Thoracic aorta (tissue), 2 donors: ENCODE measurements at regions not wholly inside any gene's neighbourhood (a gene's known extent, or its start where the extent isn't known, plus 50 kb on each side); places are given as distances from the start of the nearest gene placed in this dataset.

Experiments used
- ATAC-seq: fragments of 150-250 bp; one replicate; pipeline ENCODE4 v1.8.0; 2017; ENCODE audit warnings: low read depth; ENCODE audit not compliant: insufficient number of reproducible peaks, low FRiP score
- DNase-seq: peaks from one replicate; pipeline ENCODE4 v3.0.0-alpha.2; 2020; ENCODE audit warnings: low spot score
- H3K27ac ChIP-seq, 2 donors: fragments of 200-600 bp; sonication (generic); 1 replicate in 1 of 2; 2 replicates in 1 of 2; pipeline ENCODE4 v1.5.1; 2016; ENCODE audit warnings: mild to moderate bottlenecking in 2 of 2, moderate library complexity in 2 of 2
- H3K27me3 ChIP-seq: fragments of 200-600 bp; sonication (generic); replicated peaks from 2 replicates; pipeline ENCODE4 v1.6.0; 2016; ENCODE audit warnings: mild to moderate bottlenecking; ENCODE audit not compliant: insufficient read depth
- H3K36me3 ChIP-seq: fragments of 200-600 bp; sonication (generic); one replicate; pipeline ENCODE4 v1.5.1; 2016
- H3K4me1 ChIP-seq, 2 donors: fragments of 200-600 bp; sonication (generic); 1 replicate in 1 of 2; 2 replicates in 1 of 2; pipeline versions ENCODE4 v1.5.1 to v1.6.0; 2016; ENCODE audit warnings: low read depth in 2 of 2, mild to moderate bottlenecking in 1 of 2; ENCODE audit not compliant: control insufficient read depth in 1 of 2
- H3K4me3 ChIP-seq: fragments of 200-600 bp; sonication (generic); 2 replicates; pipeline ENCODE4 v1.5.1; 2016; ENCODE audit warnings: mild to moderate bottlenecking
- H3K9me3 ChIP-seq: fragments of 200-600 bp; sonication (generic); 2 replicates; pipeline ENCODE4 v1.5.1; 2016
- TF ChIP-seq, protein P1 (sequence below): fragments of 200-600 bp; sonication (generic); IDR thresholded peaks from one replicate; pipeline ENCODE4 v1.5.1; 2019; ENCODE audit warnings: antibody characterized with exemption

DNA sequence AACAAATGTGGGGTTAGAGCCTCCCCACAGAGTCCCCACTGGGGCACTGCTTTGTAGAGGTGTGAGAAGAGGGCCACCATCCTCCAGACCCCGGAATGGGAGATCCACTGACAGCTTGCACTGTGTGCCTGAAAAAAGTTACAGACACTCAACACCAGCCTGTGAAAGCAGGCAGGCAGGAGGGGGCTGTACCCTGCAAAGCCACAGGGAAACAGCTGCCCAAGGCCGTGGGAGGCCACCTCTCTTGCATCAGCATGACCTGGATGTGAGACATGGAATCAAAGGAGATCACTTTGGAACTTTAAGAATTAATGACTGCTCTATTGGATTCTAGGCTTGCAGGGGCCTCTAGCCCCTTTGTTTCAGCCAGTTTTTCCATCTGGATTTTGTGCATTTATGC, 782.3 kb downstream of the BRINP1 start:
- TF ChIP-seq, protein P1, sequence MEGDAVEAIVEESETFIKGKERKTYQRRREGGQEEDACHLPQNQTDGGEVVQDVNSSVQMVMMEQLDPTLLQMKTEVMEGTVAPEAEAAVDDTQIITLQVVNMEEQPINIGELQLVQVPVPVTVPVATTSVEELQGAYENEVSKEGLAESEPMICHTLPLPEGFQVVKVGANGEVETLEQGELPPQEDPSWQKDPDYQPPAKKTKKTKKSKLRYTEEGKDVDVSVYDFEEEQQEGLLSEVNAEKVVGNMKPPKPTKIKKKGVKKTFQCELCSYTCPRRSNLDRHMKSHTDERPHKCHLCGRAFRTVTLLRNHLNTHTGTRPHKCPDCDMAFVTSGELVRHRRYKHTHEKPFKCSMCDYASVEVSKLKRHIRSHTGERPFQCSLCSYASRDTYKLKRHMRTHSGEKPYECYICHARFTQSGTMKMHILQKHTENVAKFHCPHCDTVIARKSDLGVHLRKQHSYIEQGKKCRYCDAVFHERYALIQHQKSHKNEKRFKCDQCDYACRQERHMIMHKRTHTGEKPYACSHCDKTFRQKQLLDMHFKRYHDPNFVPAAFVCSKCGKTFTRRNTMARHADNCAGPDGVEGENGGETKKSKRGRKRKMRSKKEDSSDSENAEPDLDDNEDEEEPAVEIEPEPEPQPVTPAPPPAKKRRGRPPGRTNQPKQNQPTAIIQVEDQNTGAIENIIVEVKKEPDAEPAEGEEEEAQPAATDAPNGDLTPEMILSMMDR: no peak
- Histone ChIP-seq H3K27ac (no peak overlapping the region), H3K4me3 (no peak overlapping the region), H3K36me3 (no peaks in the 10 kb centered on the region), H3K27me3 (no peaks in the 10 kb centered on the region), H3K9me3 (no peaks in the 10 kb centered on the region), H3K4me1 (no peaks in the 10 kb centered on the region)
- DNase-seq (no peak), ATAC-seq (no peak)

DNA sequence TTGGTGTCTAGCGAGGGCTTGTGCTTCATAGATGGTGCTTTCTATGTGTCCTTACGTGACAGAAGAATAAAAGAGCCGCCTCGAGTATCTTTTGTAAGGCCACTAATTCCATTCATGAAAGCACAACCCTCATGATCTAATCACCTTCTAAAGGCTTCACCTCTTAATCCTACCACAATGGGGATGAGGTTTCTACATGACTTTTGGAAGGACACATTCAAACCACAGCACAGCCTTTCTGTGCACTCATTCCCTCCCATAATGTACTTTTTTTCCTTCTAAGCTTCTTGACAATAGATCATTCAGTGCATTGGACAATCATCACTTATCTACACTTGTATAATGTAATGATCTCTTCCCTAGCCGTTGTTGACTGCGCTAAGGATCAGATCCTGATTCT, 774.8 kb downstream of the BRINP1 start:
- Histone ChIP-seq H3K9me3 (no peaks in the 10 kb centered on the region), H3K4me1 (no peaks in the 10 kb centered on the region), H3K27me3 (no peaks in the 10 kb centered on the region), H3K27ac (no peak overlapping the region), H3K36me3 (no peaks in the 10 kb centered on the region), H3K4me3 (no peak overlapping the region)
- no peak for ATAC-seq
- TF ChIP-seq, protein P1: no peak
- DNase-seq: no peak

DNA sequence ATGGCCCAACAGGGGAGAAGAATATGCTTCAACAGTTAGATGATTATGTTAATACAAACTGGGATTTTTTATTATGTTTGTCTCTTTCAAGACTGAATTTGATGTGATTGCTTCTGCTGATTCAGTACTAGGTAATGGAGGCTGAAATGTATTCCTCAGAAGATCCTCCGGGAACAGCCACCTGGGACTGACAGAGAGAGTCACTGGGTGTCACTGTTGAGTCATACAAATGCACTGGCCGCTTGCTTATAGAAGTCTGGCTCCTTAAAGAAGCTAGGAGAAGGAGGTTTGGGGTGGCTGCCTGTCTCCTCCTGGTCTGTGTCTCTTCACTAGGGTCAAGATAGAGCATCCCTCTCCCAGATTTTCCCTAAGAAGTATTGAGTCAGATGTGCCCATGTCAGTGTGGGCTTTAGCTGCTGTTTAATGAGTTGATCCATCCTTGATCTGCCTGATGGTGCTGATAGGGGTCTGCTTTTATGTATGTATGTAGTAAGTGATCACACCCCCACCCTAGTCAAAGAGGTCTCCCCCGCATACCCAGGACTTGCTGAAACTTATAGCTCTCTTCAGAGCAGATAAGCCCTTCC, 773.4 kb downstream of the BRINP1 start:
- no peak for DNase-seq
- no peaks in the 10 kb centered on the region for H3K27me3 ChIP-seq
- no peaks in the 10 kb centered on the region for H3K36me3 ChIP-seq
- no peak overlapping the region for H3K4me3 ChIP-seq
- H3K9me3 ChIP-seq: no peaks in the 10 kb centered on the region
- H3K27ac ChIP-seq: no peak overlapping the region
- TF ChIP-seq, protein P1: peak; percentile 13
- H3K4me1 ChIP-seq: no peaks in the 10 kb centered on the region
- ATAC-seq: no peak

DNA sequence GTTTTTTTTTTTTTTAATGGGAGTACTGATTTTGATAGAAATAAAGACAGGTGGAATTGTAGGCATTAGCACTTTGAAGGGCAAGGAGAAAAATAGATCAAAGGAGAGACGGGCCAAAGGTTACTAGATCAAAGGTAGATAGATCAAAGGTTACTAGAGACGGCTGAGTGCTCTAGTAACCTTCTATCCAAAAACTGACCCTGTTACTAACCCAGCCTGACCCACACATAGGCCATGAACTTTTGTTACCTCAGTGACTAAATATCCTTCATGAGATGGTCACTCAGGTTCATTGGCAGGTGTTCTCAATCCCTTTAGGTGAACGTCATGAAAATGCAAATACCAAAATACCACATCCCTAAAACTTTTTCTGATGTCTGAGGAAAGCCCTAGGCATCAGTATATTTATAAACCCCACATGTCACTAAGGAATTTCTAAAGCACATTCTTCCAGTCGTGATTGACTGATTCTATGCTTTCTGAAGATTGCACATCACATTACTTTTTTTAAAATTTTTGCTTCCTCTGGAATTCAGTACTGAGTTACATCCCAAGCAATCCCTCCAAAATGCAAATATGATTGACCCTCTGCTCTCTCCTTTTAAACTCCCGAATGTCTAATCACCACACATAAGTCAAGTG, 772.7 kb downstream of the BRINP1 start:
- no peaks in the 10 kb centered on the region for H3K36me3 ChIP-seq
- TF ChIP-seq, protein P1: no peak
- no peaks in the 10 kb centered on the region for H3K9me3 ChIP-seq
- H3K27ac ChIP-seq: no peak overlapping the region
- H3K4me3 ChIP-seq: no peak overlapping the region
- no peaks in the 10 kb centered on the region for H3K27me3 ChIP-seq
- ATAC-seq (no peak), DNase-seq (no peak)
- H3K4me1 ChIP-seq: no peaks in the 10 kb centered on the region

DNA sequence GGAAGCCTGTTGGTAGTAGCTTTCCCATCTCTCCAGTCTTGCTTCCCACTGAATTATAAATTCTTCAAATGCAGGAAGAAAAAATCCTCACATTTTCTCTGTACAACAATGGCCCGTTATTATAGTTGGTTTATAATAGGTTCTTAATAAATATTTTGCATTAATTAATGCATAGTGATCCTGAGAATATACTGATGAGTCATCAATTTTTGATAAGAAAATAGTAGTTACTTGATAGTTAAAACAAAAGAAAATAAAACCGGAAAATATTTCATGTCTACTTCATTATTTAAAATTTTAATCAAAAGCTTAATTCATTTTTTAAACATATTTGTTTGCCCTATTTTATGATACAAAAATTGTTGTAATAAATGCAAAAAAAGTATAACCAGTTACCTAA, 762.6 kb downstream of the BRINP1 start:
- Histone ChIP-seq H3K4me3 (no peak overlapping the region), H3K36me3 (no peaks in the 10 kb centered on the region)
- ATAC-seq: no peak

More for the DNA sequence above, 762.6 kb downstream of the BRINP1 start:
- Histone ChIP-seq H3K27ac (no peak overlapping the region), H3K4me1 (no peaks in the 10 kb centered on the region), H3K27me3 (no peaks in the 10 kb centered on the region), H3K9me3 (no peaks in the 10 kb centered on the region)
- no peak for DNase-seq
- TF ChIP-seq, protein P1: no peak
